ENCODE measurements at regions not wholly inside any gene's neighbourhood (a gene's known extent, or its start where the extent isn't known, plus 50 kb on each side); places are given as distances from the start of the nearest gene placed in this dataset.

- Histone ChIP-seq H3K27me3 (ENCODE audit: low read length) (no peaks in the 10 kb centered on the region), H3K4me2 (ENCODE audit: low read depth, low read length, poor library complexity, severe bottlenecking) (no peak overlapping the region), H4K20me1 (ENCODE audit: low read depth, low read length) (no peaks in the 10 kb centered on the region), H3K9ac (ENCODE audit: low read length) (no peak overlapping the region), H3K9me3 (ENCODE audit: insufficient read depth, low read length) (no peaks in the 10 kb centered on the region), H3K4me3 (ENCODE audit: insufficient read depth, low read length, poor library complexity, severe bottlenecking) (no peak overlapping the region), H3K27ac (ENCODE audit: low read depth, low read length) (no peak overlapping the region), H3K79me2 (ENCODE audit: insufficient read depth, low read length) (no peaks in the 10 kb centered on the region), H2AFZ (ENCODE audit: low read depth, low read length, severe bottlenecking) (no peak overlapping the region), H3F3A (ENCODE audit: insufficient read depth) (no peaks in the 10 kb centered on the region), H3K9me2 (replicated peaks; ENCODE audit: insufficient read depth, low read length) (no peaks in the 10 kb centered on the region), H3K36me3 (ENCODE audit: low read length) (no peaks in the 10 kb centered on the region)
- TF ChIP-seq EZH2phosphoT487 (conservative IDR thresholded peaks at IDR 0.05; ENCODE audit: low read length) = no peak
- TF ChIP-seq, protein P1, sequence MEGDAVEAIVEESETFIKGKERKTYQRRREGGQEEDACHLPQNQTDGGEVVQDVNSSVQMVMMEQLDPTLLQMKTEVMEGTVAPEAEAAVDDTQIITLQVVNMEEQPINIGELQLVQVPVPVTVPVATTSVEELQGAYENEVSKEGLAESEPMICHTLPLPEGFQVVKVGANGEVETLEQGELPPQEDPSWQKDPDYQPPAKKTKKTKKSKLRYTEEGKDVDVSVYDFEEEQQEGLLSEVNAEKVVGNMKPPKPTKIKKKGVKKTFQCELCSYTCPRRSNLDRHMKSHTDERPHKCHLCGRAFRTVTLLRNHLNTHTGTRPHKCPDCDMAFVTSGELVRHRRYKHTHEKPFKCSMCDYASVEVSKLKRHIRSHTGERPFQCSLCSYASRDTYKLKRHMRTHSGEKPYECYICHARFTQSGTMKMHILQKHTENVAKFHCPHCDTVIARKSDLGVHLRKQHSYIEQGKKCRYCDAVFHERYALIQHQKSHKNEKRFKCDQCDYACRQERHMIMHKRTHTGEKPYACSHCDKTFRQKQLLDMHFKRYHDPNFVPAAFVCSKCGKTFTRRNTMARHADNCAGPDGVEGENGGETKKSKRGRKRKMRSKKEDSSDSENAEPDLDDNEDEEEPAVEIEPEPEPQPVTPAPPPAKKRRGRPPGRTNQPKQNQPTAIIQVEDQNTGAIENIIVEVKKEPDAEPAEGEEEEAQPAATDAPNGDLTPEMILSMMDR (IDR thresholded peaks at IDR 0.05; ENCODE audit: insufficient read depth, low read length, poor library complexity, severe bottlenecking) = no peak
These were observed 1545.5 kb downstream of the SUCLG1 start for GRCh38 chr2:82913566-82913965.

DNA sequence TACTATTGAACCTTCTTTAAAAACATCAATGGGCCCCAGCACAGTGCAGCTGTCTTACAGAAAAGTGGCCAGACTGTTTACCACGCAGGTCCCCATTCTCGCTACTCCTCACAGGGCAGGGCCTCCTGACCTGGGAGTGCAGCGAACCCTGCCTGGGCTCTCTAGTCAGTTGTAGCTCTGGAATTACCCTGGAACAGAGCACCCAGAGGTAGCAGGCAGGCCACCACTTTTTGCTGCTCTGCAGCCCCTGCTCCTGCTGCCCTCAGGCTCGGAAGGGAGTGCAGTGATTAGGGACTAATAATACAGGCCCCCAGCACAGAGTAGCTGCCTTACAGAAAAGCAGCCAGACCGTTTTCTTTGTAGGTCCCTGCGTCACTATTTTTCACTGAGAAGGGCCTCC lies 1563.0 kb downstream of the SUCLG1 start:
- no peaks in the 10 kb centered on the region for H3K79me2 ChIP-seq (ENCODE audit: insufficient read depth, low read length)

GRCh38 chr2:82893190-82893589 lies 1565.9 kb downstream of the SUCLG1 start:
- H3K9ac ChIP-seq (ENCODE audit: low read length) = no peak overlapping the region
- H3K36me3 ChIP-seq (ENCODE audit: low read length) = no peaks in the 10 kb centered on the region
- no peaks in the 10 kb centered on the region for H4K20me1 ChIP-seq (ENCODE audit: low read depth, low read length)
- no peaks in the 10 kb centered on the region for H3K9me3 ChIP-seq (ENCODE audit: insufficient read depth, low read length)
- H3K9me2 ChIP-seq (replicated peaks; ENCODE audit: insufficient read depth, low read length) = no peaks in the 10 kb centered on the region
- no peaks in the 10 kb centered on the region for H3K79me2 ChIP-seq (ENCODE audit: insufficient read depth, low read length)
- H3K4me3 ChIP-seq (ENCODE audit: insufficient read depth, low read length, poor library complexity, severe bottlenecking) = no peak overlapping the region
- TF ChIP-seq EZH2phosphoT487 (conservative IDR thresholded peaks at IDR 0.05; ENCODE audit: low read length) = no peak
- TF ChIP-seq, protein P1 (IDR thresholded peaks at IDR 0.05; ENCODE audit: insufficient read depth, low read length, poor library complexity, severe bottlenecking) = no peak
- no peak overlapping the region for H3K4me2 ChIP-seq (ENCODE audit: low read depth, low read length, poor library complexity, severe bottlenecking)
- H3K27me3 ChIP-seq (ENCODE audit: low read length) = no peaks in the 10 kb centered on the region
- H3K27ac ChIP-seq (ENCODE audit: low read depth, low read length) = no peak overlapping the region
- no peak overlapping the region for H2AFZ ChIP-seq (ENCODE audit: low read depth, low read length, severe bottlenecking)
- no peaks in the 10 kb centered on the region for H3F3A ChIP-seq (ENCODE audit: insufficient read depth)

More for the DNA sequence above, 1563.0 kb downstream of the SUCLG1 start:
- no peaks in the 10 kb centered on the region for H3K9me2 ChIP-seq (replicated peaks; ENCODE audit: insufficient read depth, low read length)
- H3K27ac ChIP-seq (ENCODE audit: low read depth, low read length) = no peak overlapping the region
- H3F3A ChIP-seq (ENCODE audit: insufficient read depth) = no peaks in the 10 kb centered on the region
- H4K20me1 ChIP-seq (ENCODE audit: low read depth, low read length) = no peaks in the 10 kb centered on the region
- no peaks in the 10 kb centered on the region for H3K36me3 ChIP-seq (ENCODE audit: low read length)
- H2AFZ ChIP-seq (ENCODE audit: low read depth, low read length, severe bottlenecking) = no peak overlapping the region
- H3K4me2 ChIP-seq (ENCODE audit: low read depth, low read length, poor library complexity, severe bottlenecking) = no peak overlapping the region
- H3K4me3 ChIP-seq (ENCODE audit: insufficient read depth, low read length, poor library complexity, severe bottlenecking) = no peak overlapping the region
- H3K27me3 ChIP-seq (ENCODE audit: low read length) = no peaks in the 10 kb centered on the region
- TF ChIP-seq, protein P1 (IDR thresholded peaks at IDR 0.05; ENCODE audit: insufficient read depth, low read length, poor library complexity, severe bottlenecking) = no peak
- TF ChIP-seq EZH2phosphoT487 (conservative IDR thresholded peaks at IDR 0.05; ENCODE audit: low read length) = no peak
- no peak overlapping the region for H3K9ac ChIP-seq (ENCODE audit: low read length)
- H3K9me3 ChIP-seq (ENCODE audit: insufficient read depth, low read length) = no peaks in the 10 kb centered on the region

Measured in SU-DHL-6 (cell line).